Nephron (organoid): ENCODE measurements at regions not wholly inside any gene's neighbourhood (a gene's known extent, or its start where the extent isn't known, plus 50 kb on each side); places are given as distances from the start of the nearest gene placed in this dataset.

ENCODE experiments used
- H3K27ac Mint-ChIP-seq, 3 experiments: 2 replicates each; pipeline ENCODE4 v1.8.0; 2020; ENCODE audit warnings: mixed read lengths in 3 of 3, mild to moderate bottlenecking in 2 of 3, moderate library complexity in 1 of 3
- H3K27me3 Mint-ChIP-seq: 2 replicates; pipeline ENCODE4 v1.8.0; 2021; ENCODE audit warnings: low read depth, mild to moderate bottlenecking, moderate library complexity, mixed read lengths
- H3K36me3 Mint-ChIP-seq: 2 replicates; pipeline ENCODE4 v1.8.0; 2020; ENCODE audit warnings: low read depth, mixed read lengths
- H3K4me1 Mint-ChIP-seq: 2 replicates; pipeline ENCODE4 v1.8.0; 2020; ENCODE audit warnings: mixed read lengths
- H3K4me3 Mint-ChIP-seq, 3 experiments: 2 replicates each; pipeline ENCODE4 v1.8.0; 2020; ENCODE audit warnings: mild to moderate bottlenecking in 3 of 3, mixed read lengths in 3 of 3, moderate library complexity in 2 of 3
- H3K9me3 Mint-ChIP-seq: 2 replicates; pipeline ENCODE4 v1.8.0; 2020; ENCODE audit warnings: mixed read lengths
- TF ChIP-seq, protein P1 (sequence below), 3 experiments: fragments of 200-600 bp; sonication (generic); IDR thresholded peaks; one replicate each; pipeline ENCODE4 v1.5.0; 2021; ENCODE audit warnings: antibody characterized with exemption in 3 of 3; ENCODE audit not compliant: unreplicated experiment in 3 of 3

DNA sequence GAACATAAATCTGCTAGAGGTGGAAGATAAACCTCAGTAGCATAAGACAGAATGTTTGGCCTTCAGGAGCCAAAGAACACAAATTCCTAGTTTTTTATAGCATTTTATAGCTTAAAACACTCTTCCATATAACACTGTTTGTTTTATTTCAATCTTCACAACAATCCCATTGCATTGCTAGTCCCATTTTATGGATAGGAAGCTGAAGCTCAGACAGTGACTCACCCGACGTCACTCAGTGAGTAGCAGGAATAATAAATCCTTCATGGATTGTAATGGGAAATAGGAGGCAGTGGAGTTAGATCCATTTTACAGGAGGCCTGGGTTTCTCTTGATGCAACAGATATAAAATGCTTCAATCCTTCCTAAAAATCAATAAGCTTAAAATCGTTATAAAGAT is 217.5 kb downstream of the RAB28 start:
- Mint-ChIP-seq H3K4me1 (peaks cover 17% of the 10 kb centered on the region), H3K27ac (no peak overlapping the region), H3K36me3 (peaks cover 4% of the 10 kb centered on the region), H3K27me3 (no peaks in the 10 kb centered on the region), H3K9me3 (peaks cover 12% of the 10 kb centered on the region), H3K4me3 (no peak overlapping the region)
- TF ChIP-seq, protein P1, sequence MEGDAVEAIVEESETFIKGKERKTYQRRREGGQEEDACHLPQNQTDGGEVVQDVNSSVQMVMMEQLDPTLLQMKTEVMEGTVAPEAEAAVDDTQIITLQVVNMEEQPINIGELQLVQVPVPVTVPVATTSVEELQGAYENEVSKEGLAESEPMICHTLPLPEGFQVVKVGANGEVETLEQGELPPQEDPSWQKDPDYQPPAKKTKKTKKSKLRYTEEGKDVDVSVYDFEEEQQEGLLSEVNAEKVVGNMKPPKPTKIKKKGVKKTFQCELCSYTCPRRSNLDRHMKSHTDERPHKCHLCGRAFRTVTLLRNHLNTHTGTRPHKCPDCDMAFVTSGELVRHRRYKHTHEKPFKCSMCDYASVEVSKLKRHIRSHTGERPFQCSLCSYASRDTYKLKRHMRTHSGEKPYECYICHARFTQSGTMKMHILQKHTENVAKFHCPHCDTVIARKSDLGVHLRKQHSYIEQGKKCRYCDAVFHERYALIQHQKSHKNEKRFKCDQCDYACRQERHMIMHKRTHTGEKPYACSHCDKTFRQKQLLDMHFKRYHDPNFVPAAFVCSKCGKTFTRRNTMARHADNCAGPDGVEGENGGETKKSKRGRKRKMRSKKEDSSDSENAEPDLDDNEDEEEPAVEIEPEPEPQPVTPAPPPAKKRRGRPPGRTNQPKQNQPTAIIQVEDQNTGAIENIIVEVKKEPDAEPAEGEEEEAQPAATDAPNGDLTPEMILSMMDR (IDR thresholded peaks at IDR 0.05; ENCODE audit: unreplicated experiment in 3 of 3): no peak

GRCh38 chr4:13263967-13264525 is 220.1 kb downstream of the RAB28 start:
- no peaks in the 10 kb centered on the region for H3K9me3 Mint-ChIP-seq
- H3K27me3 Mint-ChIP-seq: no peaks in the 10 kb centered on the region
- H3K4me1 Mint-ChIP-seq: peaks cover 28% of the 10 kb centered on the region
- H3K27ac Mint-ChIP-seq: no peak overlapping the region
- H3K4me3 Mint-ChIP-seq: no peak overlapping the region
- TF ChIP-seq, protein P1 (IDR thresholded peaks at IDR 0.05; ENCODE audit: unreplicated experiment in 3 of 3): no peak
- H3K36me3 Mint-ChIP-seq: no peaks in the 10 kb centered on the region

GRCh38 chr4:13262816-13263215 is 221.3 kb downstream of the RAB28 start:
- Mint-ChIP-seq H3K4me1 (peaks cover 28% of the 10 kb centered on the region), H3K27me3 (no peaks in the 10 kb centered on the region), H3K36me3 (no peaks in the 10 kb centered on the region), H3K9me3 (no peaks in the 10 kb centered on the region), H3K27ac (no peak overlapping the region), H3K4me3 (no peak overlapping the region)
- TF ChIP-seq, protein P1 (IDR thresholded peaks at IDR 0.05; ENCODE audit: unreplicated experiment in 3 of 3): no peak

DNA sequence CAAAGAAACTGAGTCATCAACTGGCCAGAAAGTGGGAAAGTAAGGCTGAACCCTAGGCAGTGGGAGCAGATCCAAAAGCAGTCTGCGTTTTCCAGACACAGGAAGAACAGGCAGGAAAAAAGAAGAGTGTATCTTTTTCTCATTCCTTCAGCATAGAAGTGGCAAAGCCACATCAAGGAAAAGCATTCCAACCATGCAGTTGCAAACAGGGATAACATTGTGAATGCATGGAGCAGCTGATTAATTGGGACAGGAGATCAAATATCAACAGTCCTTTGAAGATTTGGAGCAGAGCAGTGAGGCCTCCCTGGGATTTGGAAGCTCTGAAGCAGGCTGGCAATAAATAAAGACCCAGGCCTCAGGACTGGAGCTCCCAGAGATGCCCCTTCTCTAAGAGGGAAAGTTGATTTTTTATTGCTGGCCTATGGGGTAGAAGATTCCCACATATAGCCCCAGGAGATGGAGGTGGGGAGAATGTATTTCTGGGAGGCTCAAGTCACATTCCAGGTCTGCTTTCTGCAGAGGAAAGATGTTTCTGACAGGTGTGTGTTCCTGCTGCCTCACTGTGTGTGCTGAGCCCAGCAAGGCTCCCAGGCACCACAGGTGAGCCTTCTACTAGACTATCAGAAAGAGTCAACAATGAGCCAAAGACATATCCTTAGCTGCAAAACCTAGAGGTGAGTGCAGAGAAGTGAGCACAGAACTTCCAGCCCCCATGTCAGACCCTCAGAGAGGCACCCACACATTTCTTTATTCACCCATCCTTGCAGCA is 222.5 kb downstream of the RAB28 start:
- TF ChIP-seq, protein P1 (IDR thresholded peaks at IDR 0.05; ENCODE audit: unreplicated experiment in 3 of 3): no peak
- Mint-ChIP-seq H3K4me3 (no peak overlapping the region), H3K27me3 (no peaks in the 10 kb centered on the region), H3K27ac (peak overlapping the region in 2 of 3 experiments; percentile 10 to 39), H3K9me3 (no peaks in the 10 kb centered on the region), H3K4me1 (peaks cover 27% of the 10 kb centered on the region), H3K36me3 (no peaks in the 10 kb centered on the region)

GRCh38 chr4:13260513-13260912 is 223.6 kb downstream of the RAB28 start:
- Mint-ChIP-seq H3K4me1 (peaks cover 23% of the 10 kb centered on the region), H3K9me3 (no peaks in the 10 kb centered on the region), H3K4me3 (no peak overlapping the region), H3K27me3 (no peaks in the 10 kb centered on the region), H3K27ac (no peak overlapping the region), H3K36me3 (no peaks in the 10 kb centered on the region)
- TF ChIP-seq, protein P1 (IDR thresholded peaks at IDR 0.05; ENCODE audit: unreplicated experiment in 3 of 3): no peak

GRCh38 chr4:13250263-13250662 is 233.9 kb downstream of the RAB28 start:
- TF ChIP-seq, protein P1 (IDR thresholded peaks at IDR 0.05; ENCODE audit: unreplicated experiment in 3 of 3): no peak
- Mint-ChIP-seq H3K27ac (no peak overlapping the region), H3K4me3 (no peak overlapping the region), H3K36me3 (peaks cover 20% of the 10 kb centered on the region), H3K27me3 (no peaks in the 10 kb centered on the region), H3K9me3 (peaks cover 21% of the 10 kb centered on the region), H3K4me1 (peaks cover 12% of the 10 kb centered on the region)
